GM12892 (cell line): ENCODE measurements at regions not wholly inside any gene's neighbourhood (a gene's known extent, or its start where the extent isn't known, plus 50 kb on each side); places are given as distances from the start of the nearest gene placed in this dataset.

Experiments
- DNase-seq: peaks from one replicate; pipeline ENCODE4 v3.0.0; 2011; ENCODE audit not compliant: insufficient read length
- FAIRE-seq: peaks from 2 replicates; lab custom pipeline; 2011; peaks lifted over from hg19 to GRCh38; lab: Jason Lieb, UNC
- POLR2A ChIP-seq: IDR thresholded peaks from 2 replicates; pipeline ENCODE4 v1.6.1; 2011; ENCODE audit warnings: low read depth, low read length, control low read depth
- POLR2AphosphoS5 ChIP-seq: IDR thresholded peaks from 2 replicates; pipeline ENCODE4 v1.6.1; 2011; ENCODE audit warnings: low read depth, low read length, control low read depth
- TAF1 ChIP-seq: IDR thresholded peaks from 2 replicates; pipeline ENCODE4 v1.6.1; 2011; ENCODE audit warnings: low read depth, mild to moderate bottlenecking, control low read depth, low read length, borderline replicate concordance

- FAIRE-seq (no peak), DNase-seq (no peak)
- TF ChIP-seq POLR2A (no peak), POLR2AphosphoS5 (no peak), TAF1 (no peak)
Observed at GRCh38 chr12:132389526-132390286, 60.3 kb upstream of the GALNT9 start.

- TF ChIP-seq POLR2A, result no peak
- TF ChIP-seq POLR2AphosphoS5, result no peak
- TF ChIP-seq TAF1, result no peak
- FAIRE-seq (no peak), DNase-seq (no peak)
Observed at GRCh38 chr12:132389026-132389425, 59.6 kb upstream of the GALNT9 start.

- FAIRE-seq (no peak), DNase-seq (no peak)
- TF ChIP-seq POLR2A (no peak), TAF1 (no peak), POLR2AphosphoS5 (no peak)
Observed at GRCh38 chr12:132388379-132389015, 59.1 kb upstream of the GALNT9 start.

- FAIRE-seq (no peak), DNase-seq (no peak)
- no peak for TF ChIP-seq POLR2AphosphoS5
- no peak for TF ChIP-seq POLR2A
- no peak for TF ChIP-seq TAF1
Observed at GRCh38 chr12:132386926-132387497, 57.6 kb upstream of the GALNT9 start.

GRCh38 chr12:132385923-132386751, 56.7 kb upstream of the GALNT9 start:
- FAIRE-seq, result no peak

GRCh38 chr12:132384916-132385774, 55.8 kb upstream of the GALNT9 start:
- FAIRE-seq (no peak), DNase-seq (no peak)
- TF ChIP-seq TAF1 (no peak), POLR2A (no peak), POLR2AphosphoS5 (no peak)

More at GRCh38 chr12:132385923-132386751, 56.7 kb upstream of the GALNT9 start:
- TF ChIP-seq POLR2AphosphoS5 (no peak), POLR2A (no peak), TAF1 (no peak)
- DNase-seq, result no peak

GRCh38 chr12:132380641-132381040, 51.3 kb upstream of the GALNT9 start:
- DNase-seq, result no peak
- TF ChIP-seq POLR2AphosphoS5 (no peak), POLR2A (no peak), TAF1 (no peak)
- no peak for FAIRE-seq

- TF ChIP-seq TAF1, result no peak
- no peak for TF ChIP-seq POLR2A
- no peak for TF ChIP-seq POLR2AphosphoS5
- FAIRE-seq, result no peak
- no peak for DNase-seq
Observed at GRCh38 chr12:132379996-132380395, 50.6 kb upstream of the GALNT9 start.

- DNase-seq, result no peak
- no peak for TF ChIP-seq POLR2AphosphoS5
- no peak for TF ChIP-seq TAF1
- no peak for TF ChIP-seq POLR2A
- FAIRE-seq, result no peak
Observed at GRCh38 chr12:132379576-132379975, 50.2 kb upstream of the GALNT9 start.
